H1 (cell line): ENCODE measurements at regions not wholly inside any gene's neighbourhood (a gene's known extent, or its start where the extent isn't known, plus 50 kb on each side); places are given as distances from the start of the nearest gene placed in this dataset.

Experiments
- CTCF ChIA-PET: fragments of 300-600 bp; sonication (Branson Sonifier 250); formaldehyde crosslinking; loops from one replicate; lab custom pipeline; 2021; ENCODE audit not compliant: partially characterized antibody; lab: Charles Lee
- POLR2A ChIA-PET: fragments of 300-600 bp; sonication (Branson Sonifier 250); formaldehyde crosslinking; loops from one replicate; lab custom pipeline; 2021; ENCODE audit warnings: inconsistent platforms; ENCODE audit not compliant: partially characterized antibody; lab: Charles Lee
- DNase-seq, 2 experiments: peaks; one replicate each; pipeline versions ENCODE4 v3.0.0 to v3.0.0-alpha.2; 2010 to 2022; ENCODE audit warnings: low spot score in 2 of 2, low read depth in 1 of 2, mixed read lengths in 1 of 2
- FAIRE-seq: peaks from 2 replicates; lab custom pipeline; 2011; peaks lifted over from hg19 to GRCh38; lab: Jason Lieb, UNC
- H2AFZ ChIP-seq: 2 replicates; pipeline ENCODE4 v1.8.1; 2012; ENCODE audit warnings: low read length, inconsistent platforms
- H2AK5ac ChIP-seq: 2 replicates; pipeline ENCODE4 v1.6.1; 2013; ENCODE audit warnings: low read depth, low read length
- H2BK120ac ChIP-seq: replicated peaks from 2 replicates; pipeline ENCODE3; 2013; ENCODE audit warnings: low read depth, low read length, inconsistent platforms
- H2BK12ac ChIP-seq: 2 replicates; pipeline ENCODE4 v1.6.1; 2013; ENCODE audit warnings: low read depth, low read length
- H2BK15ac ChIP-seq: 2 replicates; pipeline ENCODE4 v1.6.1; 2013; ENCODE audit warnings: low read length
- H2BK20ac ChIP-seq: 2 replicates; pipeline ENCODE4 v1.6.1; 2013; ENCODE audit warnings: low read length
- H2BK5ac ChIP-seq: 2 replicates; pipeline ENCODE4 v1.6.1; 2013; ENCODE audit warnings: low read depth, low read length
- H3K14ac ChIP-seq: 2 replicates; pipeline ENCODE4 v1.6.1; 2013; ENCODE audit warnings: inconsistent platforms; ENCODE audit not compliant: insufficient read length
- H3K18ac ChIP-seq: 2 replicates; pipeline ENCODE4 v1.6.1; 2013; ENCODE audit warnings: low read length; ENCODE audit errors: extremely low read depth
- H3K23ac ChIP-seq: 2 replicates; pipeline ENCODE4 v1.6.1; 2013; ENCODE audit warnings: inconsistent platforms; ENCODE audit not compliant: insufficient read length
- H3K23me2 ChIP-seq: 2 replicates; pipeline ENCODE4 v1.6.1; 2013; ENCODE audit warnings: low read depth, low read length
- H3K27ac ChIP-seq: 2 replicates; pipeline ENCODE4 v1.6.1; 2011; ENCODE audit warnings: low read depth, low read length, inconsistent platforms
- H3K27me3 ChIP-seq, 4 experiments: replicated peaks in 1 of 4; 1 replicate in 1 of 4; 2 replicates in 3 of 4; pipeline versions ENCODE4 v1.6.1 to v1.8.1; 2011 to 2013; ENCODE audit warnings: low read length in 3 of 4, mild to moderate bottlenecking in 3 of 4, inconsistent platforms in 2 of 4, mixed read lengths in 2 of 4, moderate library complexity in 1 of 4; ENCODE audit not compliant: control insufficient read depth in 3 of 4, insufficient read depth in 3 of 4; ENCODE audit errors: extremely low read depth in 1 of 4
- H3K36me3 ChIP-seq, 4 experiments: 2 replicates each; pipeline versions ENCODE4 v1.6.1 to v1.8.1; 2011 to 2013; ENCODE audit warnings: mild to moderate bottlenecking in 4 of 4, low read length in 3 of 4, moderate library complexity in 2 of 4, control low read depth in 1 of 4, inconsistent platforms in 1 of 4; ENCODE audit not compliant: insufficient read depth in 4 of 4, control insufficient read depth in 2 of 4
- H3K4ac ChIP-seq: replicated peaks from 2 replicates; pipeline ENCODE3; 2013; ENCODE audit warnings: low read length, low read depth, mixed read lengths, inconsistent platforms; ENCODE audit not compliant: insufficient read length
- H3K4me1 ChIP-seq, 4 experiments: replicated peaks in 1 of 4; 1 replicate in 1 of 4; 2 replicates in 3 of 4; pipeline versions ENCODE4 v1.6.1 to v1.8.1; 2011 to 2013; ENCODE audit warnings: low read length in 3 of 4, inconsistent platforms in 2 of 4, mixed read lengths in 1 of 4; ENCODE audit not compliant: insufficient read depth in 4 of 4, control insufficient read depth in 3 of 4
- H3K4me2 ChIP-seq, 2 experiments: 2 replicates each; pipeline versions ENCODE4 v1.6.1 to v1.8.1; 2011 to 2013; ENCODE audit warnings: low read depth in 2 of 2, low read length in 2 of 2, control low read depth in 1 of 2, inconsistent platforms in 1 of 2, mild to moderate bottlenecking in 1 of 2; ENCODE audit not compliant: insufficient read depth in 1 of 2
- H3K4me3 ChIP-seq, 4 experiments: fragments of 200-600, 300-600 bp in 1 of 4; sonication (generic), shearing (Covaris generic), sonication (Bioruptor Twin) in 1 of 4; 2 replicates each; pipeline versions ENCODE4 v1.5.1 to v1.8.1; 2011 to 2016; ENCODE audit warnings: low read length in 4 of 4, low read depth in 3 of 4, control low read depth in 2 of 4, inconsistent platforms in 2 of 4, mild to moderate bottlenecking in 2 of 4, mixed read lengths in 1 of 4, moderate library complexity in 1 of 4; ENCODE audit not compliant: insufficient read depth in 2 of 4; ENCODE audit errors: extremely low read depth in 1 of 4
- H3K56ac ChIP-seq: replicated peaks from 2 replicates; pipeline ENCODE3; 2013; ENCODE audit warnings: low read depth, mild to moderate bottlenecking, mixed read lengths, low read length, inconsistent platforms; ENCODE audit not compliant: insufficient read length
- H3K79me1 ChIP-seq: 2 replicates; pipeline ENCODE4 v1.6.1; 2013; ENCODE audit warnings: low read depth, low read length, control low read depth
- H3K79me2 ChIP-seq, 2 experiments: 2 replicates each; pipeline versions ENCODE4 v1.6.1 to v1.8.1; 2012 to 2013; ENCODE audit warnings: low read length in 2 of 2, mild to moderate bottlenecking in 2 of 2, inconsistent platforms in 1 of 2; ENCODE audit not compliant: insufficient read depth in 2 of 2, control insufficient read depth in 1 of 2
- H3K9ac ChIP-seq, 4 experiments: replicated peaks in 1 of 4; 1 replicate in 1 of 4; 2 replicates in 3 of 4; pipeline versions ENCODE4 v1.6.1 to v1.8.1; 2011 to 2013; ENCODE audit warnings: low read depth in 3 of 4, low read length in 3 of 4, control low read depth in 2 of 4, mild to moderate bottlenecking in 2 of 4, moderate library complexity in 2 of 4, inconsistent platforms in 1 of 4; ENCODE audit errors: extremely low read depth in 1 of 4
- H3K9me3 ChIP-seq, 2 experiments: 2 replicates each; pipeline versions ENCODE4 v1.6.1 to v1.8.1; 2012 to 2013; ENCODE audit warnings: mild to moderate bottlenecking in 2 of 2, moderate library complexity in 2 of 2, control low read depth in 1 of 2, inconsistent platforms in 1 of 2, low read depth in 1 of 2, low read length in 1 of 2, mixed read lengths in 1 of 2; ENCODE audit not compliant: insufficient read depth in 2 of 2
- H4K20me1 ChIP-seq, 2 experiments: replicated peaks in 1 of 2; 2 replicates each; pipeline versions ENCODE3 to v1.8.1; 2011 to 2013; ENCODE audit warnings: inconsistent platforms in 2 of 2, low read length in 2 of 2, mild to moderate bottlenecking in 1 of 2; ENCODE audit not compliant: insufficient read depth in 2 of 2, control insufficient read depth in 1 of 2
- H4K5ac ChIP-seq: 2 replicates; pipeline ENCODE4 v1.6.1; 2013; ENCODE audit warnings: low read length, low read depth, mixed read lengths, inconsistent platforms; ENCODE audit not compliant: insufficient read length
- H4K8ac ChIP-seq: 2 replicates; pipeline ENCODE4 v1.8.0; 2013; ENCODE audit warnings: mild to moderate bottlenecking, moderate library complexity, low read length, inconsistent platforms; ENCODE audit not compliant: insufficient read depth; ENCODE audit errors: extremely low read depth
- H4K91ac ChIP-seq: replicated peaks from 2 replicates; pipeline ENCODE3; 2013; ENCODE audit warnings: low read length, mixed read lengths, inconsistent platforms; ENCODE audit not compliant: insufficient read length
- ASH2L ChIP-seq: fragments of 200-600, 300-600 bp; sonication (generic); IDR thresholded peaks from one replicate; pipeline ENCODE4 v1.7.1; 2017; ENCODE audit warnings: low read length
- CBX5 ChIP-seq: fragments of 300-800, 300-1000 bp; sonication (generic); IDR thresholded peaks from 2 replicates; pipeline ENCODE4 v1.7.1; 2016; ENCODE audit warnings: antibody characterized with exemption, low read length, low read depth
- CTBP2 ChIP-seq: IDR thresholded peaks from 2 replicates; pipeline ENCODE4 v1.7.0; 2011; ENCODE audit warnings: borderline replicate concordance, mild to moderate bottlenecking, moderate library complexity, mixed read lengths, low read length; ENCODE audit not compliant: insufficient read depth, insufficient read length
- HDAC2 ChIP-seq, 2 experiments: fragments of 300-600 bp in 1 of 2; sonication (generic) in 1 of 2; IDR thresholded peaks; 2 replicates each; pipeline ENCODE4 v1.6.1; 2011 to 2012; ENCODE audit warnings: low read depth in 2 of 2, low read length in 2 of 2, mild to moderate bottlenecking in 2 of 2, moderate library complexity in 2 of 2, borderline replicate concordance in 1 of 2, inconsistent platforms in 1 of 2
- JUND ChIP-seq: IDR thresholded peaks from 2 replicates; pipeline ENCODE4 v1.6.1; 2011; ENCODE audit warnings: mild to moderate bottlenecking, improper control_type of control experiment, low read length
- RBBP5 ChIP-seq: IDR thresholded peaks from 2 replicates; pipeline ENCODE4 v1.7.1; 2012; ENCODE audit warnings: low read depth, mild to moderate bottlenecking, inconsistent platforms, low read length, moderate library complexity, borderline replicate concordance
- SAP30 ChIP-seq: fragments of 300-600 bp; sonication (generic); IDR thresholded peaks from 2 replicates; pipeline ENCODE4 v1.7.1; 2012; ENCODE audit warnings: low read length, moderate library complexity, mild to moderate bottlenecking, inconsistent platforms; ENCODE audit not compliant: insufficient read depth, insufficient replicate concordance
- SP4 ChIP-seq: IDR thresholded peaks from 2 replicates; pipeline ENCODE4 v1.6.1; 2012; ENCODE audit warnings: low read length, inconsistent platforms
- TAF7 ChIP-seq: optimal IDR thresholded peaks from 2 replicates; pipeline ENCODE3; 2011; ENCODE audit warnings: low read depth, mild to moderate bottlenecking, inconsistent platforms, low read length, moderate library complexity, borderline replicate concordance
- TBP ChIP-seq: IDR thresholded peaks from 2 replicates; pipeline ENCODE4 v1.6.1; 2011; ENCODE audit warnings: low read depth, low read length, improper control_type of control experiment
- WGBS, 2 experiments: shearing (Covaris generic) in 1 of 2; methylation state at CpG; one replicate each; pipeline versions ENCODE4 v1.1.6 to v1.1.7; 2013 to 2015; ENCODE audit warnings: low lambda C conversion rate in 2 of 2, mixed read lengths in 2 of 2, inconsistent platforms in 1 of 2, low coverage in 1 of 2, missing lambda C conversion rate in 1 of 2; ENCODE audit not compliant: insufficient replicate concordance in 2 of 2, insufficient coverage in 1 of 2, insufficient read length in 1 of 2; ENCODE audit errors: extremely low coverage in 1 of 2, missing lambda C conversion rate in 1 of 2; 5-methylcytosine and 5-hydroxymethylcytosine counted together
- TF ChIP-seq, protein P1 (sequence below): IDR thresholded peaks from 2 replicates; pipeline ENCODE4 v1.6.1; 2011; ENCODE audit warnings: low read depth, mild to moderate bottlenecking, low read length; ENCODE audit not compliant: insufficient read depth
- TF ChIP-seq, protein P2 (sequence below): IDR thresholded peaks from 2 replicates; pipeline ENCODE4 v1.6.1; 2011; ENCODE audit warnings: low read length, improper control_type of control experiment
- TF ChIP-seq, protein P3 (sequence below): IDR thresholded peaks from 2 replicates; pipeline ENCODE4 v1.6.1; 2012; ENCODE audit warnings: inconsistent platforms

DNA sequence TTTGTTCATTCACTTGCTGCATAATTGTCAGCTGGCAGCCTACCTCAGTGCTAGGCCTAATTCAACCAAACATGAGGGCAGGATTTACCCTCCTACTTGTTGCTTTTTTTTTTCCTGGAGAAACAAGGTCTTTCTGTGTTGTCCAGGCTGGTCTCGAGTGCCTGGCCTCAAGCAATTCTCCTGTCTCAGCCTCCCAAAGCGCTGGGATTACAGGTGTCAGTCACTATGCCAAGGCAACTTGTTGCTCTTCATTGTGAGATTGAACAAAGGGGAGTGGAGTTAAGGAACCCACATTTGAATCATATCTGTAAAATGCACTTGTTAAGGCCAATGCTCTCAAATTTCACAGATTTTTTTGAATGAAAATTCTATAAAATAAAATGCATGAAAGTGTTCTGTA lies 380.5 kb downstream of the TMEM161B start:
- Histone ChIP-seq H3K9ac (no peak overlapping the region), H2AK5ac (no peak overlapping the region), H3K36me3 (no peaks in the 10 kb centered on the region), H2AFZ (no peak overlapping the region), H3K27me3 (no peaks in the 10 kb centered on the region), H3K9me3 (no peaks in the 10 kb centered on the region), H3K4me2 (no peak overlapping the region), H2BK5ac (no peak overlapping the region), H2BK120ac (no peak overlapping the region), H3K4me3 (no peak overlapping the region), H3K4me1 (no peaks in the 10 kb centered on the region), H3K4ac (no peak overlapping the region), H3K14ac (no peak overlapping the region), H3K23ac (no peak overlapping the region), H3K79me2 (no peaks in the 10 kb centered on the region), H3K18ac (no peak overlapping the region), H3K23me2 (no peaks in the 10 kb centered on the region), H2BK12ac (no peak overlapping the region), H4K91ac (no peak overlapping the region), H2BK20ac (no peak overlapping the region), H4K5ac (no peak overlapping the region), H3K79me1 (no peaks in the 10 kb centered on the region), H4K8ac (no peak overlapping the region), H4K20me1 (peaks cover 0 to 4% of the 10 kb centered on the region in 2 experiments), H2BK15ac (no peak overlapping the region), H3K27ac (no peak overlapping the region), H3K56ac (no peak overlapping the region)
- no peak for FAIRE-seq
- TF ChIP-seq SAP30 (no peak), ASH2L (no peak), RBBP5 (no peak), CBX5 (no peak), SP4 (no peak), HDAC2 (IDR thresholded peaks at IDR 0.05; ENCODE audit: borderline replicate concordance in 1 of 2, low read depth in 2 of 2, low read length in 2 of 2) (no peak), TAF7 (no peak), CTBP2 (no peak), TBP (no peak), JUND (no peak)
- TF ChIP-seq, protein P1, sequence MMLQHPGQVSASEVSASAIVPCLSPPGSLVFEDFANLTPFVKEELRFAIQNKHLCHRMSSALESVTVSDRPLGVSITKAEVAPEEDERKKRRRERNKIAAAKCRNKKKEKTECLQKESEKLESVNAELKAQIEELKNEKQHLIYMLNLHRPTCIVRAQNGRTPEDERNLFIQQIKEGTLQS = no peak
- TF ChIP-seq, protein P2, sequence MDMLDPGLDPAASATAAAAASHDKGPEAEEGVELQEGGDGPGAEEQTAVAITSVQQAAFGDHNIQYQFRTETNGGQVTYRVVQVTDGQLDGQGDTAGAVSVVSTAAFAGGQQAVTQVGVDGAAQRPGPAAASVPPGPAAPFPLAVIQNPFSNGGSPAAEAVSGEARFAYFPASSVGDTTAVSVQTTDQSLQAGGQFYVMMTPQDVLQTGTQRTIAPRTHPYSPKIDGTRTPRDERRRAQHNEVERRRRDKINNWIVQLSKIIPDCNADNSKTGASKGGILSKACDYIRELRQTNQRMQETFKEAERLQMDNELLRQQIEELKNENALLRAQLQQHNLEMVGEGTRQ = no peak
- TF ChIP-seq, protein P3, sequence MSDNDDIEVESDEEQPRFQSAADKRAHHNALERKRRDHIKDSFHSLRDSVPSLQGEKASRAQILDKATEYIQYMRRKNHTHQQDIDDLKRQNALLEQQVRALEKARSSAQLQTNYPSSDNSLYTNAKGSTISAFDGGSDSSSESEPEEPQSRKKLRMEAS = no peak
- ChIA-PET CTCF (no interaction called here), POLR2A (no interaction called here)
- DNase-seq = no peak
- WGBS, 2 experiments = 86% methylated on average over 2 of the region's 2 CpGs; no CpG with 5 or more reads in 1 of the 2 experiments
